ENCODE measurements at regions not wholly inside any gene's neighbourhood (a gene's known extent, or its start where the extent isn't known, plus 50 kb on each side); places are given as distances from the start of the nearest gene placed in this dataset.

- Mint-ChIP-seq H3K4me1 (ENCODE audit: insufficient read depth, unreplicated experiment) (peaks cover 10% of the 10 kb centered on the region), H3K36me3 (ENCODE audit: insufficient read depth, unreplicated experiment) (no peaks in the 10 kb centered on the region), H3K9me3 (ENCODE audit: unreplicated experiment) (no peaks in the 10 kb centered on the region), H3K27ac (ENCODE audit: low read depth, unreplicated experiment) (no peak overlapping the region), H3K27me3 (ENCODE audit: insufficient read depth, unreplicated experiment) (peaks cover 29% of the 10 kb centered on the region), H3K4me3 (ENCODE audit: unreplicated experiment) (no peak overlapping the region)
- no peak for DNase-seq (ENCODE audit: unreplicated experiment)
- intact Hi-C loops (cut with micrococcal nuclease) = no loop called here
- no peak for TF ChIP-seq CTCF (IDR thresholded peaks at IDR 0.05; ENCODE audit: unreplicated experiment)
- CTCF ChIA-PET = interaction anchor here (0.6 to 1.3 kb wide), 2 partner anchors 16 to 40 kb away, joined by 3 to 4 read pairs; no protein-coding TSS in a partner anchor
- POLR2A ChIA-PET = interaction anchor here (0.6 to 0.7 kb wide), 3 partner anchors 152 to 1571 kb away, joined by 3 to 4 read pairs (median 4); no protein-coding TSS in a partner anchor
- BruUV-seq (replicated peaks) = no TSS peak
These were observed 81.3 kb downstream of the NEURL3 start for GRCh38 chr2:96423828-96424227.
